Activated naive CD4-positive, alpha-beta T cell treated with anti-CD3 and anti-CD28 coated beads, Interleukin-2, amount 50 U/mL, for 24 hours (primary cell): ENCODE measurements at regions not wholly inside any gene's neighbourhood (a gene's known extent, or its start where the extent isn't known, plus 50 kb on each side); places are given as distances from the start of the nearest gene placed in this dataset.
"Not testable (repeated sequence)": the region's sequence is repeated elsewhere in the genome, so short reads cannot be mapped to it uniquely, and the experiment has no call there.

Source experiments
- H3K27ac Mint-ChIP-seq: one replicate; pipeline ENCODE4 v1.8.0; 2021; ENCODE audit warnings: mild to moderate bottlenecking, mixed read lengths
- H3K27me3 Mint-ChIP-seq: one replicate; pipeline ENCODE4 v1.8.0; 2021; ENCODE audit warnings: mixed read lengths
- H3K36me3 Mint-ChIP-seq: one replicate; pipeline ENCODE4 v1.8.0; 2021; ENCODE audit warnings: mixed read lengths
- H3K4me1 Mint-ChIP-seq: one replicate; pipeline ENCODE4 v1.8.0; 2021; ENCODE audit warnings: mixed read lengths
- H3K4me3 Mint-ChIP-seq: one replicate; pipeline ENCODE4 v1.8.0; 2021; ENCODE audit warnings: mild to moderate bottlenecking, mixed read lengths
- H3K9me3 Mint-ChIP-seq: one replicate; pipeline ENCODE4 v1.8.0; 2021; ENCODE audit warnings: mixed read lengths

DNA sequence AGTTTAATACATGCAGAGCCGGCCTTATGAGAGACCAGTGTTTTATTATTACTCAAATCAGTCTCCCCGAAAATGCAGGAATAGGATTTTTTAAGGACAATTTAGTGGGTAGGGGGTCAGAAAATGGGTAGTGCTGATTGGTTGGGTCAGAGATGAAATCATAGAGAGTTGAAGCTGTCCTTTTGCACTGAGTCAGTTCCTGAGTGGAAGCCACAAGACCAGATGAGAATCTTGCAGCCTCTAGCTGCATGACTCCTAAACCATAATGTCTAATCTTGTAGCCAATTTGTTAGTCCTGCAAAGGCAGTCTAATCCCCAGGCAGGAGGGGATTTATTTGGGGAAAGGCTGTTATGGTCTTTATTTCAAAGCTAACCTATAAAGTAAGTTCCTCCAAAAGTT lies 1163.9 kb downstream of the DIAPH3 start:
- Mint-ChIP-seq H3K27me3 (no peaks in the 10 kb centered on the region), H3K9me3 (peaks cover 5% of the 10 kb centered on the region), H3K4me3 (no peak overlapping the region), H3K4me1 (no peaks in the 10 kb centered on the region), H3K36me3 (no peaks in the 10 kb centered on the region), H3K27ac (no peak overlapping the region)

DNA sequence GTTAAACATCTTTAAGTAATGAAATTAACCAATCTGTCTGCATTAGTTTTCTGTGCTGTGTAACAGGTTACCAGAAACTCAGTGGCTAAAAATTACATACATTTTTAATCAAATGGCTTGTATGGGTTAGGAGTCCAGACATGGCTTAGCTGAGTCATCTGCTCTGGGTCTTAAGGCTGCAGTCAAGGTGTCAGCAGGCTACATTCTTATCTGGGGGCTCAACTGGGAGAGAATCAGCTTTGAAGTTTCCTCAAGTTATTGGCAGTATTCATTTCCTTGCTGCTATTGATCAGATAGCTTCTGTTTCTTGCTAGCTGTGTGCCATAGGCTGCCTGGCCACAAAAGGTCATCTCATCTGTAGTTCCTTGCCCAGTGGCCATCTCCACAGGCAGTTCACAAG lies 1163.0 kb downstream of the DIAPH3 start:
- H3K4me1 Mint-ChIP-seq, result no peaks in the 10 kb centered on the region
- no peak overlapping the region for H3K27ac Mint-ChIP-seq
- H3K4me3 Mint-ChIP-seq, result no peak overlapping the region
- H3K27me3 Mint-ChIP-seq, result no peaks in the 10 kb centered on the region
- H3K36me3 Mint-ChIP-seq, result no peaks in the 10 kb centered on the region
- H3K9me3 Mint-ChIP-seq, result peaks cover 5% of the 10 kb centered on the region

DNA sequence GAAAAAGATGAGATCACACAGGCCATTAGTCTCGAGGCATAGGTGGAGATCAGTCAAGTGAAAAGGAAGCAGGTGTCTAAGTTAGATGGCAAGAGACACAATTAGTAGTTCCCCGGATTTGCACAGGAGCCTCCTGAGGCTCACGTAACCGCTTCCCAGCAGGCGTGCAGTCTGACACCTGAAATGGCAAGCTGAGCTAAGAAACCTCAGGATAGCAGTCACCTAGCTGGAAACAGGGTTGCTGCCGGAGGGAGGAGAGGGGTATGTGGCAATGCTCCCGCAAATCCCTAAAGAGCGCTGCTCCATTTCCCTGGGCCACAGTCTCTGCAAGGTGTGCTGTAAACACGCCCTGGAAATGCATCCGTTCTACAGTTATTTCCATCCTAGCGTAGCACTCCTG lies 1151.0 kb downstream of the DIAPH3 start:
- Mint-ChIP-seq H3K27ac (no peak overlapping the region), H3K9me3 (peaks cover 6% of the 10 kb centered on the region), H3K36me3 (no peaks in the 10 kb centered on the region), H3K4me1 (no peaks in the 10 kb centered on the region), H3K27me3 (no peaks in the 10 kb centered on the region), H3K4me3 (no peak overlapping the region)

DNA sequence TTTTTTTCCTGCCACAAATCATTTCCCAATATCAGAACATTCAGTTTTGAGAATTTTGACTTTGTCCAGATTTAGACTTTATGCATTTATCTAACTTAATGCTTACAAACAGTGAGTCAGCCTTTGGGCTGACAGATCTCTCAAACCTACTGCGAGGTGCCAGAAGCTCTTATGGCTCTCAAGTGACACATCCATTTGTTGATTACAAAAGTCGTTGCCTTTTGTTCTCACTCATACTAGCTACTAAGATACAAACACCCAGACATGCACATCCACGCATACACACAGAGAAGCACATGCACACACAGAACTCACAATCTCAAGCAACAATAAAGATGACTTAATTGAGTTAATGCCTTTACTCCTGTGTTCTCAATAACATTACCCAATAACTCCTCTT lies 1147.5 kb downstream of the DIAPH3 start:
- Mint-ChIP-seq H3K4me3 (no peak overlapping the region), H3K27ac (no peak overlapping the region), H3K4me1 (no peaks in the 10 kb centered on the region), H3K36me3 (no peaks in the 10 kb centered on the region), H3K27me3 (no peaks in the 10 kb centered on the region), H3K9me3 (no peaks in the 10 kb centered on the region)

DNA sequence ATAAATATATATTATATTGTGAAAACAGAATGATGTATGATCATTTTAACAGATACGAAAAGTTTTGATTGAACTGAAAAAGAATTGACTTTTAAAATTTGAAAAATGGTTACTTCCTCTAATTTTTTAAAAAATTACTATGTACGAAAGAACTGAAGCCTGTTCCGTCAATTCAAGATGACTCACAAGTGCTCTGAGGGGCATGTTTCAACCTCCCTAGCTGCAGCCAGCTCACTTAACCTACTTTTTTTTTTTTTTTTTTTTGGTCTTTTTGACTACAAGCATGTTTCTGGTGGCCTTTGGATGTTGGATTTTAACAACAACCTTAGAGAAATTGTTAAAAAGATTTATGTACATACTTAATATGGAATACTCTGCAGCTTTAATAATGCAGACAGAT lies 1139.3 kb downstream of the DIAPH3 start:
- Mint-ChIP-seq H3K4me3 (no peak overlapping the region), H3K9me3 (no peaks in the 10 kb centered on the region), H3K36me3 (no peaks in the 10 kb centered on the region), H3K27me3 (no peaks in the 10 kb centered on the region), H3K27ac (no peak overlapping the region), H3K4me1 (no peaks in the 10 kb centered on the region)

DNA sequence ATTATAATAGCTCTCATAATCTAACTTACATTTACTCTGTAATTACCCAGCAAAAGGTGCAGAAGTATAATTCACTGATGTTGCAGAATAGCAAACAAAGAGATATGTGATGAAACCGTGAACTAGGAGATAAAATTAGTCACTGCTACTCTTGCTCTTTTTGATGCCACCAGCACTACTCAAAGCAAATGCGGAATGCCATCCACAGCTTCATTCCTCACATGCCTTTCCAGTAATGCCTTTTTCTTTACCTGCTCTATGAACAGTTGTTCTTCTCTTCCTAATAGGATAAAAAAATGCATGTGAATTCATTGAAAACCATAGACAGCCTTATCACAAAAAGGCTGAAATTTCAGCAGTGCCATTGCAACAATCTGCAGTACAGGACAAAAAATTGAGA lies 1129.5 kb downstream of the DIAPH3 start:
- H3K4me3 Mint-ChIP-seq, result no peak overlapping the region
- no peaks in the 10 kb centered on the region for H3K36me3 Mint-ChIP-seq
- H3K9me3 Mint-ChIP-seq, result no peaks in the 10 kb centered on the region
- H3K27ac Mint-ChIP-seq, result no peak overlapping the region
- H3K4me1 Mint-ChIP-seq, result no peaks in the 10 kb centered on the region
- H3K27me3 Mint-ChIP-seq, result no peaks in the 10 kb centered on the region

DNA sequence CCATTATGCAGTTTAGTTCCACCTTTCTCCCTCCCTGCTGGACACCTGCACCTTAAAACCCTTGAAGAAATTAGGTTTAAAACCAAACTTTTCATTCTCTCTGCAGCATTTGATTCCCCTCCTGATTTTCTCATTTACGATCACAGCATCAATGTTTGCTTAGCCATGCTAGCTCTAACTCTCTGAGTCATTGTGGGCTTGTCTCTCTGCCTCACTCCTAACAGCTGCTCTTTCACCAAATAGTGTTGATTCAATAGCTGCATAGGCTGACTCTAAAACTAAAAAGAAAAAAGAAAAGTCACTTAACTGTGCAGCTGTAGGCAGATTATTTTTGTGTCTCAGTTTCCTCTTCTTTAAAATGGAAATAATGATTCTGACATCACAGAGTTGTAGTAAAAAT lies 1124.9 kb downstream of the DIAPH3 start:
- no peak overlapping the region for H3K4me3 Mint-ChIP-seq

DNA sequence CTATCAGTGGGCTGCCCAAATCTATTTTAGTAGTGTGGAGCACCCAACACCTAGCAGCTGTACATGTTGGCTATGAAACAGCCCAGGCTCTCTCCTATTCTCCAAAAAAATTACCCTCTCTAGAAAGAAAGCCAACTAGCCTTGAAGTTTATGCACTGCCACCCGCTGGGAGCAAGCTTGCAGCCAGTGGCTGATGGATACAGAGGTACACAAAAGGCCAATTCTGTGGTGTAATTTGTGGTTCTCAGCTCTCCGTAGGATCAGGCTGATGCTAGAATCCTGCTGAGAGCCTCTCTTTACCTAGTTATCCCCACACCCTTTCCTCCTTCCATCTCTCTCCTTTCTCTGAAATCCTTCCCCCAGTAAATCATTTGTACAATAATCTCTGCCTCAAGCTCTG lies 1120.7 kb downstream of the DIAPH3 start:
- Mint-ChIP-seq H3K27me3 (no peaks in the 10 kb centered on the region), H3K36me3 (no peaks in the 10 kb centered on the region), H3K9me3 (no peaks in the 10 kb centered on the region), H3K4me3 (no peak overlapping the region), H3K4me1 (no peaks in the 10 kb centered on the region), H3K27ac (no peak overlapping the region)

More for the DNA sequence above, 1124.9 kb downstream of the DIAPH3 start:
- Mint-ChIP-seq H3K36me3 (no peaks in the 10 kb centered on the region), H3K4me1 (no peaks in the 10 kb centered on the region), H3K27ac (no peak overlapping the region), H3K9me3 (no peaks in the 10 kb centered on the region), H3K27me3 (no peaks in the 10 kb centered on the region)

DNA sequence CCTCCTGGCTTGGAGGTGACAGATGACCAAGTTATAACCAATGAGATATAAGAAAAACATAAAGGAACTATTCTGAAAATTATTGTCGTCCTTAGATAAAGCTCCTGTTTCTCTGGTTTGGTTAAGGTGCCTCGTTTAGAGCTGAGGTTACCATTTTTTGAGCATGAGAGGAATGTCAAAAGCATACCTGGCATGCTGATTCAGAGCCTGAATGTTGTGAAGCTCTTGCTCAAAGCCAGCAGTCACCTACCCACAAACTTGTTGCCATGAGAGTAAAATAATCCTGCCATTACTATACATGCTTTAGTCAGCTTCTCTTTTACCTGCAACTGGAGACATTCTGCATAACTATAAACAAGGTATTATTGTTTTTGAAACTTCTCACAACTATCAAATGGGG lies 1116.2 kb downstream of the DIAPH3 start:
- H3K4me3 Mint-ChIP-seq, result no peak overlapping the region

DNA sequence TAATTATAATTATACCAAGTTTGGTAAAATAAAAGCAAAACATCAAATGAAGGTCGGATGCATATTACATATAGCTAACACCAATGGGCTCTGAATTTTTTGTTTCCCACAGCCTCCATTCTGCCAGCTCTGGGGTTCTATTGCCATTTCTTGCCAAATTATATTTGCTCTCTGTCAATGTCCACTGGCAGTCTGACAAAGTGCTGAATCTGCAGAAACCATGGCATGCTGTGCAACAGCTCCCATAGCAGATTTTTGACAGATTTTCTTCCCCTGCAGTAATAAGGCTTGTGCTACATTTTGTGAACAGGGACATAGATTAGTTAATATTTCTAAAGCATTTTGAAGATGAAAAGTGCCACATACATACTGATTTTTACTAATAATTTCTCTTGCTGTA lies 1102.1 kb downstream of the DIAPH3 start:
- Mint-ChIP-seq H3K36me3 (no peaks in the 10 kb centered on the region), H3K9me3 (no peaks in the 10 kb centered on the region), H3K4me3 (no peak overlapping the region), H3K27me3 (no peaks in the 10 kb centered on the region), H3K4me1 (no peaks in the 10 kb centered on the region), H3K27ac (no peak overlapping the region)

More for the DNA sequence above, 1116.2 kb downstream of the DIAPH3 start:
- H3K4me1 Mint-ChIP-seq, result no peaks in the 10 kb centered on the region
- no peaks in the 10 kb centered on the region for H3K36me3 Mint-ChIP-seq
- H3K27ac Mint-ChIP-seq, result no peak overlapping the region
- H3K9me3 Mint-ChIP-seq, result peaks cover 8% of the 10 kb centered on the region
- H3K27me3 Mint-ChIP-seq, result no peaks in the 10 kb centered on the region

DNA sequence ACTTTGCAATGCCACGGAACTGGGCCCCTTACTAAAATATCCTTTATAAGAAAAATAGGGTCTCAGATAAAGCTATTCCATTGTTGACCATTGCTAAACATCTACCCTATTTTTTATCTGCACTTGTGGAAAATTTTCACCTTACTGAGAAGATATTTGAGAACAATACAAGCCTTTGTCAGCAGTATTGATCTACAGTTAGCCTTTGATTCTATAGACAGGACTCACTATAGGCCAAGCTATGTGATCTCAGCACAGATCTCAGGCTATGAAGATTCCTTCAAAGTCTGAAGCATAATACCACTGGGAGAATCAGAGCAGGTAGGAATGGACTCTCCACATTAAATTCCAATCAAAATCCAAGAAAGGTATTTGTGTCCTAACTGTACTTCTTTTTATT lies 1099.7 kb downstream of the DIAPH3 start:
- Mint-ChIP-seq H3K9me3 (no peaks in the 10 kb centered on the region), H3K36me3 (no peaks in the 10 kb centered on the region), H3K27ac (no peak overlapping the region), H3K4me1 (no peaks in the 10 kb centered on the region), H3K27me3 (no peaks in the 10 kb centered on the region), H3K4me3 (no peak overlapping the region)

DNA sequence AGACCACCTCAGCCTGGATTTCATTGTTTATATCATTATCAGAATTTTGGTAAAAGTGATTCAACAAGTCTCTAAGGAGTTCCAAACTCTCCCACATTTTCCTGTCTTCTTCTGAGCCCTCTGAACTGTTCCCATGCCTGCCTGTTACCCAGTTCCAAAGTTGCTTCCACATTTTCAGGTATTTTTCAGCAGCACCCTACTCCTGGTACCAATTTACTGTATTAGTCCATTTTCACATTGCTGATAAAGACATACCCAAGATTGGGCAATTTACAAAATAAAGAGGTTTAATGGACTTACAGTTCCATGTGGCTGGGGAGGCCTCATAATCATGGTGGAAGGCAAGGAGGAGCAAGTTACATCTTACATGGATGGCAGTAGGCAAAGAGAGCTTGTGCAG lies 1087.3 kb downstream of the DIAPH3 start:
- H3K4me1 Mint-ChIP-seq, H3K36me3 Mint-ChIP-seq, H3K27ac Mint-ChIP-seq, H3K4me3 Mint-ChIP-seq, H3K9me3 Mint-ChIP-seq, H3K27me3 Mint-ChIP-seq: not testable (repeated sequence)

DNA sequence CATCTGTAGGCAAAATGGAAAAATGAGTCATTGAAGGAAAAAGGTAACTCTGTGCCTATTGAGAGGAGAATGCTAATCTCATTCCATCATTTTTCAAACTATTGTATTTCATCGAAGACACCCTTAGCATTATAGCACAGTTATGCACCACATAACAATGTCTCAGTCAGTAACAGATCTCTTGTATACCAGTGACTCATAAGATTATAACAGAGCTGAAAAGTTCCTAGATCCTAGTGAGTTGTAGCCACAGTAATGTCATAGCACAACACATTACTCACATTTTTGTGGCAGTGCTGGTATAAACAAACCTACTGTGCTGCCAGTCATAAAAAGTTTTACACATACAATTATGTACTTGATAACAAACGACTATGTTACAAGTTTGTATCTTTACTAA lies 1077.6 kb downstream of the DIAPH3 start:
- H3K4me1 Mint-ChIP-seq, result no peaks in the 10 kb centered on the region
- no peaks in the 10 kb centered on the region for H3K9me3 Mint-ChIP-seq
- H3K27ac Mint-ChIP-seq, result no peak overlapping the region
- no peaks in the 10 kb centered on the region for H3K27me3 Mint-ChIP-seq
- H3K36me3 Mint-ChIP-seq, result no peaks in the 10 kb centered on the region
- no peak overlapping the region for H3K4me3 Mint-ChIP-seq

DNA sequence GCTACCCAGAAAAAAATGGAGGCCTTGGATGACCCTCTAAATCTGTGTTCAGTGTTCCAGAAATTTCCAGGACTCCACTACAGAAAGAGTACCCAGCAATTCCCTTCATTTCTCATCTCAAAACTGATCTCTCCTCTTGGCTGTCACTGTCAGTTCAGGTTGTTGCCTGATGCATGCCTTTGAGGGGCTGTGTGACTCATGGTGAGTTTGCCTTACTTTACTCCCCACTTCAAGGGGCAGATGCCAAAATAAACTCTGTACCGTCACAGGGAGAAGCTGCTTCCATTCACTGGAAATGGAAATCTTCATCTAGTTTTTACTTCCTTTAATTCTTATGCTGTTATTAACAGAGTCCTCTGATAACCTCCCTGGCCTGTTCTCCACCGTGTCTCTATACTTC lies 1075.0 kb downstream of the DIAPH3 start:
- Mint-ChIP-seq H3K27ac (no peak overlapping the region), H3K36me3 (no peaks in the 10 kb centered on the region), H3K27me3 (no peaks in the 10 kb centered on the region), H3K4me3 (no peak overlapping the region), H3K4me1 (no peaks in the 10 kb centered on the region), H3K9me3 (no peaks in the 10 kb centered on the region)

DNA sequence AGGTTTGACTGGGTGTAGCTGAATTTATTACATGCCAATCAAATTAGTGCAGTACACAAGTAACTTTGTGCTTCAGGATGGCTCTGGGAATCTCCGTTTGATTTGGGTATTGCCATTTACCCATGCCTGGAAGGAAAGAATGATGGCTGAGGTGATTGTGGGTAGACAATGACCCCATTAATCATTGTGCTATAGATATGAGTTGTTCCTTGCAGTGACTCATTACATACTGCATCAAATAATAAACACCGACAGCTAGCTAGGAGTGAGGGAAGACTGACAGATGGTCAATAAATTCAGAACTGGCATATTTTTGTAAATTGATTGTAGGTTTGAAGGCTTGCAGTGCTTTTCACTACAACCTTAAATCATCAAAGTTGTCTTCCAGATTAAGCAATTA lies 1069.5 kb downstream of the DIAPH3 start:
- Mint-ChIP-seq H3K9me3 (no peaks in the 10 kb centered on the region), H3K27ac (no peak overlapping the region), H3K4me3 (no peak overlapping the region), H3K27me3 (no peaks in the 10 kb centered on the region), H3K36me3 (no peaks in the 10 kb centered on the region), H3K4me1 (no peaks in the 10 kb centered on the region)

DNA sequence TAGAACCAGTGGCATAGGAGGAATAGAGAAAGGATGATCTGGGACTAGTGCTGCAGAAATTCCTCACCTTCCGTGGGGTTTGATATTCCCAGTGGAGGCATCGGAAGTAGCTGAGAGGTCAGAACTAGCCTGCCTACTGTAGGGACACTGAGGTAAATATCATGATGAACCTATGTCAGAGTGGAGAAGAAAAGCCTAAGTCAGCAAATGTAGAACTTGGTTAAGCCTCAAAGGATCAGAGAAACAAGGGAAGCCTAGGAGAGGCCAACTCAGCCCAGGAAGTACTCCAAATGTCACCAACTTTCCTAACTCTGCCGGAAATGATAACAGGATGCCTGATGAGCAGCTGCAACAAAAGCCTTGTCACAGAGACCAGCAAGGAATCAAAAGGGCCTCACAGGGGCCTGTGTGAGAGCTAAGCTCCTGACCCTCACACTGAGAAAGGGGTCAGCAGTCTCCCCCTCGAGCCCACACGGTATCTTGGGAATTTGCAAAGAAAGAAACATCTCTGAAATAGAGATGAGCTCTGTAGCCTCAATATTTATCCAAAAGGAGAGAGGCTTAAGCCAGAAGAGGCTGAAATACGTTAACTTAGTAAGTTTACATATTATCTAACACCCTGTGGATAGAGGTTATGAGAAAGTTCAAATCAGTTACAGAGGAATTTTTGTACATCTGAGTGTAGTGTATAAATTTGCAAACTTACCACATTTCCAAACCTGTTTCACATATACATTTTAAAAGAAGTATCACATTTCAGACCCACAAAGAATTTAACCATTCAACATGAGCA lies 1064.3 kb downstream of the DIAPH3 start:
- Mint-ChIP-seq H3K4me3 (no peak overlapping the region), H3K9me3 (no peaks in the 10 kb centered on the region), H3K27ac (no peak overlapping the region), H3K36me3 (no peaks in the 10 kb centered on the region), H3K4me1 (no peaks in the 10 kb centered on the region), H3K27me3 (no peaks in the 10 kb centered on the region)
